ENCODE measurements at regions not wholly inside any gene's neighbourhood (a gene's known extent, or its start where the extent isn't known, plus 50 kb on each side); places are given as distances from the start of the nearest gene placed in this dataset.

GRCh38 chr2:103103678-103104077, 341.8 kb downstream of the TMEM182 start:
- Histone ChIP-seq H3K36me3 (ENCODE audit: control insufficient read depth in 2 of 2, extremely low read depth in 1 of 2, insufficient read depth in 2 of 2, low read length in 2 of 2) (no peaks in the 10 kb centered on the region), H3K27me3 (ENCODE audit: control insufficient read depth, extremely low read depth, insufficient read depth, low read length) (no peaks in the 10 kb centered on the region), H3K9ac (ENCODE audit: control insufficient read depth, extremely low read depth, insufficient read depth, low read length) (no peak overlapping the region), H3K9me3 (ENCODE audit: control insufficient read depth, low read depth, low read length) (no peaks in the 10 kb centered on the region), H4K20me1 (ENCODE audit: control insufficient read depth, extremely low read depth, insufficient read depth, low read length) (no peaks in the 10 kb centered on the region), H3K4me3 (ENCODE audit: control insufficient read depth in 2 of 3, extremely low read depth in 1 of 3, insufficient read depth in 2 of 3, low read depth in 1 of 3, low read length in 3 of 3) (no peak overlapping the region), H2AFZ (ENCODE audit: control insufficient read depth, low read length) (no peak overlapping the region), H3K79me2 (ENCODE audit: control insufficient read depth, insufficient read depth, low read length) (no peaks in the 10 kb centered on the region), H3K9me1 (ENCODE audit: control insufficient read depth, extremely low read depth, insufficient read depth, low read length) (no peaks in the 10 kb centered on the region), H3K27ac (ENCODE audit: control insufficient read depth, insufficient read depth, low read length) (no peak overlapping the region), H3K4me1 (ENCODE audit: control insufficient read depth, extremely low read depth, insufficient read depth, low read length) (no peaks in the 10 kb centered on the region), H3K4me2 (ENCODE audit: control insufficient read depth, extremely low read depth, insufficient read depth, low read depth, low read length) (no peak overlapping the region)
- DNase-seq (ENCODE audit: low read depth, low spot score) (no peak), FAIRE-seq (no peak)
- no peak for TF ChIP-seq EZH2 (IDR thresholded peaks at IDR 0.05; ENCODE audit: low read length)
- TF ChIP-seq, protein P1, sequence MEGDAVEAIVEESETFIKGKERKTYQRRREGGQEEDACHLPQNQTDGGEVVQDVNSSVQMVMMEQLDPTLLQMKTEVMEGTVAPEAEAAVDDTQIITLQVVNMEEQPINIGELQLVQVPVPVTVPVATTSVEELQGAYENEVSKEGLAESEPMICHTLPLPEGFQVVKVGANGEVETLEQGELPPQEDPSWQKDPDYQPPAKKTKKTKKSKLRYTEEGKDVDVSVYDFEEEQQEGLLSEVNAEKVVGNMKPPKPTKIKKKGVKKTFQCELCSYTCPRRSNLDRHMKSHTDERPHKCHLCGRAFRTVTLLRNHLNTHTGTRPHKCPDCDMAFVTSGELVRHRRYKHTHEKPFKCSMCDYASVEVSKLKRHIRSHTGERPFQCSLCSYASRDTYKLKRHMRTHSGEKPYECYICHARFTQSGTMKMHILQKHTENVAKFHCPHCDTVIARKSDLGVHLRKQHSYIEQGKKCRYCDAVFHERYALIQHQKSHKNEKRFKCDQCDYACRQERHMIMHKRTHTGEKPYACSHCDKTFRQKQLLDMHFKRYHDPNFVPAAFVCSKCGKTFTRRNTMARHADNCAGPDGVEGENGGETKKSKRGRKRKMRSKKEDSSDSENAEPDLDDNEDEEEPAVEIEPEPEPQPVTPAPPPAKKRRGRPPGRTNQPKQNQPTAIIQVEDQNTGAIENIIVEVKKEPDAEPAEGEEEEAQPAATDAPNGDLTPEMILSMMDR (optimal IDR thresholded peaks at IDR 0.05 in 1 of 3, IDR thresholded peaks at IDR 0.05 in 1 of 3, conservative IDR thresholded peaks at IDR 0.05 in 1 of 3; ENCODE audit: extremely low read depth in 1 of 3, insufficient read depth in 2 of 3, low read length in 3 of 3), result no peak
- dilution Hi-C loops (cut with MboI; ENCODE audit: extremely low pct_ligation_motif_present, low sequenced_read_pairs), result no loop called here

DNA sequence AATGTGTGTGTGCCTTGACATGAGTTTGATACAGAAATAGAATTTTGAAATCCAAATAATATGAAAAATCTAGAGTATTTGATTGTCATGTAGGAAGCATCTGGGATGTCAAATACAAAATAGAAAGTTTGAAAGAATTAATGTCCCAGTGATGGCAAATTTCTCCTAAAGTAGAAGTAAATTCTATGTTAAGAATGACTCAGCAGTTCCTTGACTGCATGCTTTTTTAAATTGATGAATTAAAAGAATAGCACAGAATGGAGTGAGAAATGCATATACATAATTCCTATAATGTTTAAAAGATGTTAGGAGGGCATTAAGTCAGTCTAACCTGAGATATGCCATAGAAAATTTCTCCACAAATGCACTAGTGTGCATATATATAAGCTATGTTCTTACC, 357.5 kb downstream of the TMEM182 start:
- DNase-seq (ENCODE audit: low read depth, low spot score) (no peak), FAIRE-seq (no peak)
- H3K36me3 ChIP-seq (ENCODE audit: control insufficient read depth in 2 of 2, extremely low read depth in 1 of 2, insufficient read depth in 2 of 2, low read length in 2 of 2), result no peaks in the 10 kb centered on the region
- H3K9ac ChIP-seq (ENCODE audit: control insufficient read depth, extremely low read depth, insufficient read depth, low read length), result no peak overlapping the region
- H3K9me3 ChIP-seq (ENCODE audit: control insufficient read depth, low read depth, low read length), result no peaks in the 10 kb centered on the region
- H2AFZ ChIP-seq (ENCODE audit: control insufficient read depth, low read length), result no peak overlapping the region
- H3K79me2 ChIP-seq (ENCODE audit: control insufficient read depth, insufficient read depth, low read length), result no peaks in the 10 kb centered on the region
- H3K27me3 ChIP-seq (ENCODE audit: control insufficient read depth, extremely low read depth, insufficient read depth, low read length), result no peaks in the 10 kb centered on the region
- H3K27ac ChIP-seq (ENCODE audit: control insufficient read depth, insufficient read depth, low read length), result no peak overlapping the region
- H3K9me1 ChIP-seq (ENCODE audit: control insufficient read depth, extremely low read depth, insufficient read depth, low read length), result no peaks in the 10 kb centered on the region
- dilution Hi-C loops (cut with MboI; ENCODE audit: extremely low pct_ligation_motif_present, low sequenced_read_pairs), result no loop called here
- TF ChIP-seq, protein P1 (optimal IDR thresholded peaks at IDR 0.05 in 1 of 3, IDR thresholded peaks at IDR 0.05 in 1 of 3, conservative IDR thresholded peaks at IDR 0.05 in 1 of 3; ENCODE audit: extremely low read depth in 1 of 3, insufficient read depth in 2 of 3, low read length in 3 of 3), result no peak
- no peak for TF ChIP-seq EZH2 (IDR thresholded peaks at IDR 0.05; ENCODE audit: low read length)
- H3K4me3 ChIP-seq (ENCODE audit: control insufficient read depth in 2 of 3, extremely low read depth in 1 of 3, insufficient read depth in 2 of 3, low read depth in 1 of 3, low read length in 3 of 3), result no peak overlapping the region
- H3K4me1 ChIP-seq (ENCODE audit: control insufficient read depth, extremely low read depth, insufficient read depth, low read length), result no peaks in the 10 kb centered on the region
- H4K20me1 ChIP-seq (ENCODE audit: control insufficient read depth, extremely low read depth, insufficient read depth, low read length), result no peaks in the 10 kb centered on the region
- H3K4me2 ChIP-seq (ENCODE audit: control insufficient read depth, extremely low read depth, insufficient read depth, low read depth, low read length), result no peak overlapping the region
